KMS-11 (cell line): ENCODE measurements at regions not wholly inside any gene's neighbourhood (a gene's known extent, or its start where the extent isn't known, plus 50 kb on each side); places are given as distances from the start of the nearest gene placed in this dataset.

Source experiments
- H2AFZ ChIP-seq: fragments of 200-600 bp; sonication (generic); 2 replicates; pipeline ENCODE4 v1.6.1; 2016; ENCODE audit warnings: antibody characterized with exemption, mixed run types, low read depth
- H3K27ac ChIP-seq: fragments of 200-600 bp; sonication (generic); 2 replicates; pipeline ENCODE4 v1.6.1; 2016; ENCODE audit warnings: mild to moderate bottlenecking, mixed run types
- H3K27me3 ChIP-seq: fragments of 200-600 bp; sonication (generic); 2 replicates; pipeline ENCODE4 v1.6.1; 2017; ENCODE audit warnings: mild to moderate bottlenecking, low read depth, mixed run types, moderate library complexity; ENCODE audit not compliant: insufficient read depth
- H3K36me3 ChIP-seq: fragments of 200-600 bp; sonication (generic); 2 replicates; pipeline ENCODE4 v1.6.1; 2017; ENCODE audit warnings: mild to moderate bottlenecking, mixed run types; ENCODE audit not compliant: insufficient read depth
- H3K4me1 ChIP-seq: fragments of 200-600 bp; sonication (generic); 2 replicates; pipeline ENCODE4 v1.6.1; 2016; ENCODE audit warnings: mild to moderate bottlenecking, low read depth, mixed run types; ENCODE audit not compliant: poor library complexity, severe bottlenecking
- H3K4me2 ChIP-seq: fragments of 200-600 bp; sonication (generic); 2 replicates; pipeline ENCODE4 v1.7.0; 2016; ENCODE audit warnings: mild to moderate bottlenecking, mixed run types
- H3K4me3 ChIP-seq: fragments of 200-600 bp; sonication (generic); IDR thresholded peaks from 2 replicates; pipeline ENCODE4 v1.6.1; 2017; ENCODE audit warnings: low read depth, low read length, mixed read lengths; ENCODE audit not compliant: insufficient read depth
- H3K79me2 ChIP-seq: fragments of 200-600 bp; sonication (generic); 2 replicates; pipeline ENCODE4 v1.6.1; 2016; ENCODE audit warnings: low read depth, mixed run types; ENCODE audit not compliant: insufficient read depth
- H3K9ac ChIP-seq: fragments of 200-600 bp; sonication (generic); 2 replicates; pipeline ENCODE4 v1.6.1; 2016; ENCODE audit warnings: mild to moderate bottlenecking, mixed run types
- H4K20me1 ChIP-seq: fragments of 200-600 bp; sonication (generic); 2 replicates; pipeline ENCODE4 v1.6.1; 2016; ENCODE audit warnings: mild to moderate bottlenecking, mixed run types; ENCODE audit not compliant: insufficient read depth
- CTCF ChIP-seq: fragments of 200-600 bp; sonication (generic); conservative IDR thresholded peaks from 2 replicates; pipeline ENCODE4 v1.6.1; 2017; ENCODE audit warnings: low read depth, mild to moderate bottlenecking, antibody characterized with exemption, low read length, moderate library complexity, mixed read lengths

- Histone ChIP-seq H3K4me2 (no peak overlapping the region), H3K4me1 (no peaks in the 10 kb centered on the region), H3K9ac (no peak overlapping the region), H3K4me3 (no peak overlapping the region), H3K79me2 (no peaks in the 10 kb centered on the region), H2AFZ (no peak overlapping the region), H3K27ac (no peak overlapping the region), H3K27me3 (no peaks in the 10 kb centered on the region), H4K20me1 (no peaks in the 10 kb centered on the region), H3K36me3 (no peaks in the 10 kb centered on the region)
- TF ChIP-seq CTCF = no peak
Measured at GRCh38 chr4:126123611-126124325, 809.0 kb downstream of the FAT4 start.

GRCh38 chr4:126124818-126125217, 810.1 kb downstream of the FAT4 start:
- Histone ChIP-seq H3K9ac (no peak overlapping the region), H3K79me2 (no peaks in the 10 kb centered on the region), H3K4me2 (no peak overlapping the region), H3K27ac (no peak overlapping the region), H3K27me3 (no peaks in the 10 kb centered on the region), H4K20me1 (no peaks in the 10 kb centered on the region), H3K4me1 (no peaks in the 10 kb centered on the region), H3K36me3 (no peaks in the 10 kb centered on the region), H2AFZ (no peak overlapping the region), H3K4me3 (no peak overlapping the region)
- no peak for TF ChIP-seq CTCF

- Histone ChIP-seq H3K4me3 (no peak overlapping the region), H3K4me2 (no peak overlapping the region)
- no peak for TF ChIP-seq CTCF
Measured at GRCh38 chr4:126130215-126130614, 815.5 kb downstream of the FAT4 start.

GRCh38 chr4:126136922-126137781, 822.4 kb downstream of the FAT4 start:
- no peaks in the 10 kb centered on the region for H4K20me1 ChIP-seq
- H3K4me1 ChIP-seq = no peaks in the 10 kb centered on the region
- no peaks in the 10 kb centered on the region for H3K27me3 ChIP-seq
- no peak for TF ChIP-seq CTCF
- H3K36me3 ChIP-seq = no peaks in the 10 kb centered on the region
- H2AFZ ChIP-seq = no peak overlapping the region
- H3K4me3 ChIP-seq = no peak overlapping the region
- no peak overlapping the region for H3K9ac ChIP-seq
- H3K4me2 ChIP-seq = no peak overlapping the region
- no peak overlapping the region for H3K27ac ChIP-seq
- H3K79me2 ChIP-seq = no peaks in the 10 kb centered on the region

More at GRCh38 chr4:126130215-126130614, 815.5 kb downstream of the FAT4 start:
- Histone ChIP-seq H3K9ac (no peak overlapping the region), H3K27me3 (no peaks in the 10 kb centered on the region), H2AFZ (no peak overlapping the region), H3K36me3 (no peaks in the 10 kb centered on the region), H3K27ac (no peak overlapping the region), H3K4me1 (no peaks in the 10 kb centered on the region), H4K20me1 (no peaks in the 10 kb centered on the region), H3K79me2 (no peaks in the 10 kb centered on the region)
